Loucy (cell line): ENCODE measurements at regions not wholly inside any gene's neighbourhood (a gene's known extent, or its start where the extent isn't known, plus 50 kb on each side); places are given as distances from the start of the nearest gene placed in this dataset.

Source experiments
- H2AFZ ChIP-seq: fragments of 200-600 bp; sonication (generic); 2 replicates; pipeline ENCODE4 v1.6.0; 2016; ENCODE audit warnings: antibody characterized with exemption, mild to moderate bottlenecking, low read length, moderate library complexity
- H3F3A ChIP-seq: fragments of 200-600 bp; 2 replicates; pipeline ENCODE4 v1.6.0; 2016; ENCODE audit warnings: antibody characterized with exemption, low read depth, mild to moderate bottlenecking
- H3K27me3 ChIP-seq: fragments of 200-600 bp; sonication (generic); 2 replicates; pipeline ENCODE4 v1.6.1; 2014; ENCODE audit warnings: low read length, mild to moderate bottlenecking; ENCODE audit not compliant: insufficient read depth, poor library complexity, severe bottlenecking
- H3K36me3 ChIP-seq: fragments of 200-600 bp; sonication (generic); 2 replicates; pipeline ENCODE4 v1.6.1; 2016; ENCODE audit warnings: low read length; ENCODE audit not compliant: insufficient read depth
- H3K4me1 ChIP-seq: fragments of 200-600 bp; sonication (generic); 2 replicates; pipeline ENCODE4 v1.5.1; 2014; ENCODE audit warnings: low read length, mild to moderate bottlenecking; ENCODE audit not compliant: insufficient read depth, poor library complexity, severe bottlenecking
- H3K4me2 ChIP-seq: fragments of 200-600 bp; sonication (generic); 2 replicates; pipeline ENCODE4 v1.6.0; 2014; ENCODE audit warnings: antibody characterized with exemption, low read length, low read depth, mild to moderate bottlenecking; ENCODE audit not compliant: poor library complexity, severe bottlenecking
- H3K4me3 ChIP-seq: fragments of 200-600 bp; sonication (generic); 2 replicates; pipeline ENCODE4 v1.5.1; 2014; ENCODE audit warnings: low read length, mild to moderate bottlenecking, mixed read lengths; ENCODE audit not compliant: poor library complexity, severe bottlenecking
- H3K79me2 ChIP-seq: fragments of 200-600 bp; sonication (generic); 2 replicates; pipeline ENCODE4 v1.6.1; 2014; ENCODE audit warnings: low read length; ENCODE audit not compliant: insufficient read depth
- H3K9ac ChIP-seq: fragments of 200-600 bp; sonication (generic); 2 replicates; pipeline ENCODE4 v1.6.0; 2014; ENCODE audit warnings: mild to moderate bottlenecking, low read depth, low read length, moderate library complexity; ENCODE audit not compliant: poor library complexity, severe bottlenecking
- H3K9me2 ChIP-seq: fragments of 200-600 bp; sonication (generic); replicated peaks from 2 replicates; pipeline ENCODE4 v1.6.1; 2016; ENCODE audit warnings: low read depth, low read length, mixed read lengths
- H3K9me3 ChIP-seq: fragments of 200-600 bp; sonication (generic); 2 replicates; pipeline ENCODE4 v1.6.1; 2014; ENCODE audit warnings: mild to moderate bottlenecking, antibody characterized with exemption, low read length, low read depth; ENCODE audit not compliant: insufficient read depth
- H4K20me1 ChIP-seq: fragments of 200-600 bp; sonication (generic); 2 replicates; pipeline ENCODE4 v1.6.0; 2014; ENCODE audit warnings: antibody characterized with exemption, low read length, mild to moderate bottlenecking; ENCODE audit not compliant: insufficient read depth, poor library complexity, severe bottlenecking
- EZH2phosphoT487 ChIP-seq: fragments of 200-600 bp; IDR thresholded peaks from 2 replicates; pipeline ENCODE4 v1.6.1; 2018; ENCODE audit warnings: antibody characterized with exemption, mild to moderate bottlenecking, moderate library complexity, borderline replicate concordance
- TF ChIP-seq, protein P1 (sequence below): fragments of 200-600 bp; sonication (generic); conservative IDR thresholded peaks from 2 replicates; pipeline ENCODE4 v1.5.1; 2014; ENCODE audit warnings: mild to moderate bottlenecking, antibody characterized with exemption, low read length

DNA sequence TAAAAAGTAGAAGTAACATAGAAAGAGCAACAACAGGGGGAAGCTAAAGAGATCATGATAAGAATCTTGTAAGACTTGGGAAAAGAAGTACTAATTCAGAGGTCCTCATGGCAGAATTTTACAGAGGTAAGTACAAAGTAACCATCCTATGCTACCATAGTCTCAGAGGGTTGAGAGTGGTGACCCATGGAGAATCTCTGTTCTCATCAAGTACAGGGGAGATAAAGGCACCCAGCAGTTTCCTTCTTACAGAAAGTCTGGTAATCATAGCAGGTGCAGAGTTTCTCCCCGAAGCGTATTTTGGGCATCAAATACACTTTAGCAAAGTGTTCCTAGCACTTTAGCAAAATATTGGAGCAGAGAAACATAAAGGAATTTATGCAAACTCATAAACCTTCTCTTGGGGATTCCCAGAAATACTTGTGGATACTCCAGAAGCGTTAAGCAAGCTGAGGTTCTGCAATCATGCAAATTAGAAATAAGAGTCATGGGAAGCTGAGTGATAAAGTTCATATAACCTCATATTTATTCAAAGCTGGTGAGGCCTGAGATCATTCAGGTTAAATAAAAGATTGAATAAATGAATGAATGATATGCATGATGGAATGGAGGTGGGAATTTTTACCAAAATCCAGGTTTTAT, 101.0 kb upstream of the SMC2 start:
- no peaks in the 10 kb centered on the region for H3K36me3 ChIP-seq
- no peak overlapping the region for H3K4me3 ChIP-seq
- no peak overlapping the region for H3K9ac ChIP-seq
- no peaks in the 10 kb centered on the region for H3K4me1 ChIP-seq
- no peak for TF ChIP-seq EZH2phosphoT487
- TF ChIP-seq, protein P1, sequence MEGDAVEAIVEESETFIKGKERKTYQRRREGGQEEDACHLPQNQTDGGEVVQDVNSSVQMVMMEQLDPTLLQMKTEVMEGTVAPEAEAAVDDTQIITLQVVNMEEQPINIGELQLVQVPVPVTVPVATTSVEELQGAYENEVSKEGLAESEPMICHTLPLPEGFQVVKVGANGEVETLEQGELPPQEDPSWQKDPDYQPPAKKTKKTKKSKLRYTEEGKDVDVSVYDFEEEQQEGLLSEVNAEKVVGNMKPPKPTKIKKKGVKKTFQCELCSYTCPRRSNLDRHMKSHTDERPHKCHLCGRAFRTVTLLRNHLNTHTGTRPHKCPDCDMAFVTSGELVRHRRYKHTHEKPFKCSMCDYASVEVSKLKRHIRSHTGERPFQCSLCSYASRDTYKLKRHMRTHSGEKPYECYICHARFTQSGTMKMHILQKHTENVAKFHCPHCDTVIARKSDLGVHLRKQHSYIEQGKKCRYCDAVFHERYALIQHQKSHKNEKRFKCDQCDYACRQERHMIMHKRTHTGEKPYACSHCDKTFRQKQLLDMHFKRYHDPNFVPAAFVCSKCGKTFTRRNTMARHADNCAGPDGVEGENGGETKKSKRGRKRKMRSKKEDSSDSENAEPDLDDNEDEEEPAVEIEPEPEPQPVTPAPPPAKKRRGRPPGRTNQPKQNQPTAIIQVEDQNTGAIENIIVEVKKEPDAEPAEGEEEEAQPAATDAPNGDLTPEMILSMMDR: no peak
- no peak overlapping the region for H3K4me2 ChIP-seq
- no peaks in the 10 kb centered on the region for H3K9me3 ChIP-seq
- H3K27me3 ChIP-seq: no peaks in the 10 kb centered on the region
- no peaks in the 10 kb centered on the region for H3F3A ChIP-seq
- H4K20me1 ChIP-seq: no peaks in the 10 kb centered on the region
- H3K79me2 ChIP-seq: no peaks in the 10 kb centered on the region
- H2AFZ ChIP-seq: no peak overlapping the region
- no peaks in the 10 kb centered on the region for H3K9me2 ChIP-seq

DNA sequence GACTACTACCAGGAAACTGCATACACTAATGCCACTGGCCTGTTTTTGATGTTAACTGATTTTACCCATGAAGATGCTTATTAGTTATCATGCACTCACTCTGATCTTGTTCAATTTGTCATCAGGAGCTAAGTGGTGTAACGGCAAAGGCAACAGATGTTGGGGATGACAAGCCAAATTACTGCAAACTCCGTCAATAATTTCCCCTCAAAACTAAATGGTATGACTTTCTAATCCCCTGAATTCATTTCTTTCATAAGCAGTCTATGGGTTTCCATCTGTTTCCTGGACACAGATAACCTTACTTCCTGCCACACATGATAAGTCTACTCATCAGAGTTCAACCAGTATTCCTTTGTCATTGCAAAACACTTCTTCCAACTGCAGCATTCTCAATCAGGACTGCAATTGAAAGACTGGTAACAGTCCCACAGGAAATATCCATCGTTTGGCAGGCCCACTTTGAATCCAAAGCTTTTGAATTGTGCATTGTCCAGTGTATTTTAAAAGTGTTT, 96.2 kb upstream of the SMC2 start:
- Histone ChIP-seq H4K20me1 (no peaks in the 10 kb centered on the region), H3K27me3 (no peaks in the 10 kb centered on the region), H3K9me3 (no peaks in the 10 kb centered on the region), H3K36me3 (no peaks in the 10 kb centered on the region), H3K79me2 (no peaks in the 10 kb centered on the region), H3K4me2 (no peak overlapping the region), H3K9me2 (no peaks in the 10 kb centered on the region), H3K4me1 (no peaks in the 10 kb centered on the region), H2AFZ (no peak overlapping the region), H3F3A (no peaks in the 10 kb centered on the region), H3K4me3 (no peak overlapping the region), H3K9ac (no peak overlapping the region)
- TF ChIP-seq, protein P1: no peak
- no peak for TF ChIP-seq EZH2phosphoT487

DNA sequence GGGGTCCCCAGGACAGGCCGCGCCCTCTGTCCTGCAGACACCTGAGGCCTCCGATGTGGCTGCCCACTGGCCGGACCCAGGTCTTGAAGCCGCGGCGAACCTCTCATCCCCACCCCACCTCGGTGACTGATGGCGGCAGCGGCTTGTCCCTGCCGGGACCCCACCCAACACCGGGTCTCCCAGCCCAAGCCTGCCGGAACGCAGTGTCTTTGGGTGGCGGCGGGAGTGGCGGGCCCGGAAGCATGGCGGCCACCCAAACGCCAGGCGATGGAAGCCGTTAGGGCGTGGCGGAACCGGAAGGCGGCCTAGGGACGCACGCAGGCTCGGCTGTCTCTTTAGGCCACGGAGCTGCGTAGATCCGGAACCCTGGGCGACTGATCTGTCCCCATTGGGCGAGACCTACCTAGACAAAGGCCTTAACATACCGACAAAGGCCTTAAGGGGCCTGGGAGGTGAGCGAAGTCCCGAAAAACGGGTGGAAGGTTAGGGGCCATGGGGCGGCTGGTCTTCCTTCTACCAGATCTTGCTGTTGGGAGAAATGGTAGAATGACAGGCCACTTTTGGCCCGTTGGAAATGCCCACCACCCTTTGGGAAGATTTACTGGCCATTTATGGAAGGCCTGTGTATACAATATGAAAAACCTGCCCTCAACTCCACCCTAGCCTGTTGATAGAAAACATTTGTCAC, 94.6 kb upstream of the SMC2 start:
- Histone ChIP-seq H3K36me3 (no peaks in the 10 kb centered on the region), H2AFZ (no peak overlapping the region), H3K9me3 (no peaks in the 10 kb centered on the region), H3F3A (no peaks in the 10 kb centered on the region), H3K4me1 (no peaks in the 10 kb centered on the region), H3K9ac (no peak overlapping the region), H3K27me3 (no peaks in the 10 kb centered on the region), H4K20me1 (no peaks in the 10 kb centered on the region), H3K9me2 (no peaks in the 10 kb centered on the region), H3K4me2 (no peak overlapping the region), H3K4me3 (no peak overlapping the region), H3K79me2 (no peaks in the 10 kb centered on the region)
- TF ChIP-seq, protein P1: no peak
- no peak for TF ChIP-seq EZH2phosphoT487
